Ishikawa (cell line): ENCODE measurements at regions not wholly inside any gene's neighbourhood (a gene's known extent, or its start where the extent isn't known, plus 50 kb on each side); places are given as distances from the start of the nearest gene placed in this dataset.

Source experiments
- CEBPB ChIP-seq: IDR thresholded peaks from 2 replicates; pipeline ENCODE4 v1.6.1; 2012
- CREB1 ChIP-seq: IDR thresholded peaks from 2 replicates; pipeline ENCODE4 v1.6.1; 2012; ENCODE audit warnings: low read depth
- EGR1 ChIP-seq: IDR thresholded peaks from 2 replicates; pipeline ENCODE4 v1.6.1; 2012
- EP300 ChIP-seq: IDR thresholded peaks from 2 replicates; pipeline ENCODE4 v1.6.1; 2012; ENCODE audit warnings: borderline replicate concordance
- FOXM1 ChIP-seq: IDR thresholded peaks from 2 replicates; pipeline ENCODE4 v1.6.1; 2012; ENCODE audit warnings: low read depth, borderline replicate concordance
- MAX ChIP-seq: IDR thresholded peaks from 2 replicates; pipeline ENCODE4 v1.6.1; 2012
- NFIC ChIP-seq: IDR thresholded peaks from 2 replicates; pipeline ENCODE4 v1.6.1; 2012
- RAD21 ChIP-seq: IDR thresholded peaks from 2 replicates; pipeline ENCODE4 v1.6.1; 2012; ENCODE audit warnings: low read depth
- REST ChIP-seq: IDR thresholded peaks from 2 replicates; pipeline ENCODE4 v1.6.1; 2012; ENCODE audit warnings: low read depth, mild to moderate bottlenecking
- TAF1 ChIP-seq: IDR thresholded peaks from 2 replicates; pipeline ENCODE4 v1.6.1; 2012; ENCODE audit warnings: low read depth, mild to moderate bottlenecking
- TCF12 ChIP-seq: IDR thresholded peaks from 2 replicates; pipeline ENCODE4 v1.6.1; 2012; ENCODE audit warnings: low read depth
- TEAD4 ChIP-seq: IDR thresholded peaks from 2 replicates; pipeline ENCODE4 v1.6.1; 2012
- USF1 ChIP-seq: IDR thresholded peaks from 2 replicates; pipeline ENCODE4 v1.6.1; 2012
- YY1 ChIP-seq: IDR thresholded peaks from 2 replicates; pipeline ENCODE4 v1.6.1; 2012; ENCODE audit warnings: low read depth
- ZBTB7A ChIP-seq: IDR thresholded peaks from 2 replicates; pipeline ENCODE4 v1.6.1; 2012; ENCODE audit warnings: low read depth

- TF ChIP-seq EP300 (no peak), EGR1 (no peak), ZBTB7A (no peak)
Measured at GRCh38 chr3:3476669-3477068, 297.2 kb upstream of the CRBN start.

GRCh38 chr3:3468596-3468995 is 289.1 kb upstream of the CRBN start:
- TF ChIP-seq MAX, result no peak
- no peak for TF ChIP-seq TCF12

- TF ChIP-seq TAF1 (no peak), CEBPB (no peak), RAD21 (no peak), NFIC (no peak), CREB1 (no peak), TCF12 (no peak), ZBTB7A (no peak)
Measured at GRCh38 chr3:3464131-3464530, 284.6 kb upstream of the CRBN start.

- no peak for TF ChIP-seq YY1
- TF ChIP-seq CEBPB, result no peak
- no peak for TF ChIP-seq NFIC
- no peak for TF ChIP-seq TAF1
- TF ChIP-seq TCF12, result no peak
- TF ChIP-seq EP300, result no peak
- no peak for TF ChIP-seq USF1
- TF ChIP-seq CREB1, result no peak
- no peak for TF ChIP-seq ZBTB7A
- TF ChIP-seq MAX, result no peak
- TF ChIP-seq FOXM1, result no peak
Measured at GRCh38 chr3:3461317-3461716, 281.8 kb upstream of the CRBN start.

GRCh38 chr3:3448468-3448867 is 269.0 kb upstream of the CRBN start:
- no peak for TF ChIP-seq EP300
- TF ChIP-seq ZBTB7A, result no peak
- no peak for TF ChIP-seq CREB1
- TF ChIP-seq USF1, result no peak
- no peak for TF ChIP-seq FOXM1
- no peak for TF ChIP-seq TAF1
- no peak for TF ChIP-seq YY1
- TF ChIP-seq NFIC, result no peak
- TF ChIP-seq RAD21, result no peak
- no peak for TF ChIP-seq CEBPB
- no peak for TF ChIP-seq TCF12
- TF ChIP-seq EGR1, result no peak
- no peak for TF ChIP-seq REST

- TF ChIP-seq YY1 (no peak), USF1 (no peak), EGR1 (no peak), RAD21 (no peak)
Measured at GRCh38 chr3:3447641-3448040, 268.1 kb upstream of the CRBN start.

GRCh38 chr3:3446251-3446650 is 266.8 kb upstream of the CRBN start:
- no peak for TF ChIP-seq TEAD4
- TF ChIP-seq RAD21, result no peak
- TF ChIP-seq TCF12, result no peak
- TF ChIP-seq USF1, result no peak
- TF ChIP-seq EGR1, result no peak
- no peak for TF ChIP-seq TAF1
- TF ChIP-seq YY1, result no peak
- TF ChIP-seq FOXM1, result no peak

- TF ChIP-seq RAD21, result no peak
Measured at GRCh38 chr3:3443482-3443881, 264.0 kb upstream of the CRBN start.

GRCh38 chr3:3433711-3434110 is 254.2 kb upstream of the CRBN start:
- TF ChIP-seq CEBPB (no peak), ZBTB7A (no peak), MAX (no peak), TCF12 (no peak), REST (no peak), NFIC (no peak), CREB1 (no peak), FOXM1 (no peak)
